ENCODE measurements at regions not wholly inside any gene's neighbourhood (a gene's known extent, or its start where the extent isn't known, plus 50 kb on each side); places are given as distances from the start of the nearest gene placed in this dataset.

DNA sequence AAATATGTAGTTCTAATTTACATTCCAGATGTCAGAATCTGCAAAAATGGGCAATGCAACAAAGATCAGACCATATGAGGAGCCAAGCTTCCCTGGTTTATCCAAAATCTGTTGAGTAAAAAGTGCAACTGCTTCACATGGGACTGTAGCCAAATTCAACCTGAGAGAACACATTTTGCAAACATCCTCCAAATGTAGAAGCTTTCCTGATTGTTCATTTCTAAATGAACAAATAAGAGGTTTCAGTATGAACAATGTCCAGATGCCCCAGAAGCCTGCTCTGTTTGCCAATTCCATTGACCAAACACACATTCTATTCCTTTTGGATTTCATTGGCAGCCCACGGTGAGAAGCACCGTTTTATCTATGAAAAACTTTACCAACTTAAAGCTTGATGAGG, 117.9 kb upstream of the OSR1 start:
- TF ChIP-seq, protein P1, sequence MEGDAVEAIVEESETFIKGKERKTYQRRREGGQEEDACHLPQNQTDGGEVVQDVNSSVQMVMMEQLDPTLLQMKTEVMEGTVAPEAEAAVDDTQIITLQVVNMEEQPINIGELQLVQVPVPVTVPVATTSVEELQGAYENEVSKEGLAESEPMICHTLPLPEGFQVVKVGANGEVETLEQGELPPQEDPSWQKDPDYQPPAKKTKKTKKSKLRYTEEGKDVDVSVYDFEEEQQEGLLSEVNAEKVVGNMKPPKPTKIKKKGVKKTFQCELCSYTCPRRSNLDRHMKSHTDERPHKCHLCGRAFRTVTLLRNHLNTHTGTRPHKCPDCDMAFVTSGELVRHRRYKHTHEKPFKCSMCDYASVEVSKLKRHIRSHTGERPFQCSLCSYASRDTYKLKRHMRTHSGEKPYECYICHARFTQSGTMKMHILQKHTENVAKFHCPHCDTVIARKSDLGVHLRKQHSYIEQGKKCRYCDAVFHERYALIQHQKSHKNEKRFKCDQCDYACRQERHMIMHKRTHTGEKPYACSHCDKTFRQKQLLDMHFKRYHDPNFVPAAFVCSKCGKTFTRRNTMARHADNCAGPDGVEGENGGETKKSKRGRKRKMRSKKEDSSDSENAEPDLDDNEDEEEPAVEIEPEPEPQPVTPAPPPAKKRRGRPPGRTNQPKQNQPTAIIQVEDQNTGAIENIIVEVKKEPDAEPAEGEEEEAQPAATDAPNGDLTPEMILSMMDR (IDR thresholded peaks at IDR 0.05), result no peak
- TF ChIP-seq POLR2A (IDR thresholded peaks at IDR 0.05), result no peak

Measured in esophagus squamous epithelium (tissue), 4 donors.